ENCODE measurements at regions not wholly inside any gene's neighbourhood (a gene's known extent, or its start where the extent isn't known, plus 50 kb on each side); places are given as distances from the start of the nearest gene placed in this dataset.

GRCh38 chr3:18770800-18771199, 345.7 kb upstream of the SATB1 start:
- DNase-seq = no peak

GRCh38 chr3:18767756-18768303, 342.7 kb upstream of the SATB1 start:
- no peak for DNase-seq

GRCh38 chr3:18766974-18767373, 341.8 kb upstream of the SATB1 start:
- DNase-seq = no peak

- no peak for DNase-seq
These were observed 340.5 kb upstream of the SATB1 start for GRCh38 chr3:18765662-18766061.

GRCh38 chr3:18765161-18765560, 340.0 kb upstream of the SATB1 start:
- DNase-seq = no peak

- no peak for DNase-seq
These were observed 336.4 kb upstream of the SATB1 start for GRCh38 chr3:18761530-18761929.

- peak in 1 of 2 donors; percentile 81 for DNase-seq
These were observed 333.0 kb upstream of the SATB1 start for GRCh38 chr3:18758047-18758704.

- DNase-seq = no peak
These were observed 332.3 kb upstream of the SATB1 start for GRCh38 chr3:18757476-18757875.

- DNase-seq = no peak
These were observed 327.3 kb upstream of the SATB1 start for GRCh38 chr3:18752273-18752934.

GRCh38 chr3:18751514-18751913, 326.4 kb upstream of the SATB1 start:
- no peak for DNase-seq

GRCh38 chr3:18747383-18747782, 322.2 kb upstream of the SATB1 start:
- no peak for DNase-seq

GRCh38 chr3:18745472-18745871, 320.3 kb upstream of the SATB1 start:
- peak in 1 of 2 donors; percentile 62 for DNase-seq

GRCh38 chr3:18744472-18744871, 319.3 kb upstream of the SATB1 start:
- DNase-seq = no peak

GRCh38 chr3:18743761-18744160, 318.6 kb upstream of the SATB1 start:
- no peak for DNase-seq

GRCh38 chr3:18740631-18741583, 315.8 kb upstream of the SATB1 start:
- DNase-seq = peak in 1 of 2 donors; percentile 60

- no peak for DNase-seq
These were observed 313.9 kb upstream of the SATB1 start for GRCh38 chr3:18739099-18739433.

- DNase-seq = no peak
These were observed 313.4 kb upstream of the SATB1 start for GRCh38 chr3:18738393-18739098.

- DNase-seq = no peak
These were observed 309.9 kb upstream of the SATB1 start for GRCh38 chr3:18735005-18735404.

GRCh38 chr3:18734309-18734708, 309.2 kb upstream of the SATB1 start:
- no peak for DNase-seq

GRCh38 chr3:18732474-18732873, 307.3 kb upstream of the SATB1 start:
- DNase-seq = no peak

GRCh38 chr3:18730491-18730890, 305.4 kb upstream of the SATB1 start:
- DNase-seq = no peak

GRCh38 chr3:18729671-18730070, 304.5 kb upstream of the SATB1 start:
- DNase-seq = no peak

Measured in bone marrow (tissue), 2 donors.